ENCODE measurements at regions not wholly inside any gene's neighbourhood (a gene's known extent, or its start where the extent isn't known, plus 50 kb on each side); places are given as distances from the start of the nearest gene placed in this dataset.

- WGBS (ENCODE audit: low lambda C conversion rate, missing lambda C conversion rate) = 66% methylated on average over 12 of the region's 13 CpGs
- Histone ChIP-seq H3K4me2 (peak overlapping the region; percentile 58), H3K9me3 (ENCODE audit: low read depth) (no peaks in the 10 kb centered on the region), H2AFZ (no peak overlapping the region), H3K36me3 (replicated peaks; ENCODE audit: insufficient read depth, low read depth) (no peaks in the 10 kb centered on the region), H3K9me2 (replicated peaks; ENCODE audit: insufficient read depth) (no peaks in the 10 kb centered on the region), H3K4me1 (ENCODE audit: insufficient read depth) (peaks cover 39% of the 10 kb centered on the region), H4K20me1 (ENCODE audit: insufficient read depth, poor library complexity, severe bottlenecking) (peaks cover 3% of the 10 kb centered on the region), H3K27ac (peak overlapping the region; percentile 84), H3K79me2 (peaks cover 3% of the 10 kb centered on the region), H3K27me3 (no peaks in the 10 kb centered on the region), H3K4me3 (no peak overlapping the region)
- TF ChIP-seq EZH2phosphoT487 (IDR thresholded peaks at IDR 0.05; ENCODE audit: low read depth, severe bottlenecking, unreplicated experiment) (no peak), EZH2 (IDR thresholded peaks at IDR 0.05; ENCODE audit: borderline replicate concordance) (no peak), CTCF (IDR thresholded peaks at IDR 0.05; ENCODE audit: poor library complexity) (no peak)
- no peak for DNase-seq (ENCODE audit: low spot score)
Measured at GRCh38 chr16:85313526-85314301, 201.4 kb upstream of the CIBAR2 start.

GRCh38 chr16:85314512-85314971 is 202.3 kb upstream of the CIBAR2 start:
- H4K20me1 ChIP-seq (ENCODE audit: insufficient read depth, poor library complexity, severe bottlenecking) = peaks cover 3% of the 10 kb centered on the region
- TF ChIP-seq EZH2 (IDR thresholded peaks at IDR 0.05; ENCODE audit: borderline replicate concordance) (no peak), CTCF (IDR thresholded peaks at IDR 0.05; ENCODE audit: poor library complexity) (no peak), EZH2phosphoT487 (IDR thresholded peaks at IDR 0.05; ENCODE audit: low read depth, severe bottlenecking, unreplicated experiment) (no peak)
- H3K9me3 ChIP-seq (ENCODE audit: low read depth) = no peaks in the 10 kb centered on the region
- no peak for DNase-seq (ENCODE audit: low spot score)
- no peaks in the 10 kb centered on the region for H3K9me2 ChIP-seq (replicated peaks; ENCODE audit: insufficient read depth)
- H3K4me3 ChIP-seq = no peak overlapping the region
- H3K79me2 ChIP-seq = peaks cover 3% of the 10 kb centered on the region
- H3K36me3 ChIP-seq (replicated peaks; ENCODE audit: insufficient read depth, low read depth) = no peaks in the 10 kb centered on the region
- H2AFZ ChIP-seq = no peak overlapping the region
- 87% methylated on average over 11 of the region's 11 CpGs for WGBS (ENCODE audit: low lambda C conversion rate, missing lambda C conversion rate)
- H3K27ac ChIP-seq = no peak overlapping the region
- H3K27me3 ChIP-seq = no peaks in the 10 kb centered on the region
- H3K4me1 ChIP-seq (ENCODE audit: insufficient read depth) = peaks cover 39% of the 10 kb centered on the region
- no peak overlapping the region for H3K4me2 ChIP-seq

- Histone ChIP-seq H3K4me2 (no peak overlapping the region), H4K20me1 (ENCODE audit: insufficient read depth, poor library complexity, severe bottlenecking) (peaks cover 3% of the 10 kb centered on the region), H3K4me1 (ENCODE audit: insufficient read depth) (peaks cover 45% of the 10 kb centered on the region), H3K4me3 (no peak overlapping the region), H2AFZ (no peak overlapping the region), H3K79me2 (peaks cover 6% of the 10 kb centered on the region), H3K9me2 (replicated peaks; ENCODE audit: insufficient read depth) (no peaks in the 10 kb centered on the region), H3K36me3 (replicated peaks; ENCODE audit: insufficient read depth, low read depth) (no peaks in the 10 kb centered on the region), H3K27ac (no peak overlapping the region), H3K27me3 (no peaks in the 10 kb centered on the region), H3K9me3 (ENCODE audit: low read depth) (no peaks in the 10 kb centered on the region)
- DNase-seq (ENCODE audit: low spot score) = no peak
- WGBS (ENCODE audit: low lambda C conversion rate, missing lambda C conversion rate) = 91% methylated on average over 14 of the region's 14 CpGs
- no peak for TF ChIP-seq EZH2 (IDR thresholded peaks at IDR 0.05; ENCODE audit: borderline replicate concordance)
Measured at GRCh38 chr16:85315866-85316265, 203.6 kb upstream of the CIBAR2 start.

GRCh38 chr16:85316321-85316919 is 204.1 kb upstream of the CIBAR2 start:
- H3K4me2 ChIP-seq = no peak overlapping the region
- H2AFZ ChIP-seq = no peak overlapping the region
- no peak overlapping the region for H3K27ac ChIP-seq
- no peak overlapping the region for H3K4me3 ChIP-seq
- peaks cover 44% of the 10 kb centered on the region for H3K4me1 ChIP-seq (ENCODE audit: insufficient read depth)
- H4K20me1 ChIP-seq (ENCODE audit: insufficient read depth, poor library complexity, severe bottlenecking) = peaks cover 3% of the 10 kb centered on the region
- peak; percentile 89 for DNase-seq (ENCODE audit: low spot score)
- TF ChIP-seq EZH2 (IDR thresholded peaks at IDR 0.05; ENCODE audit: borderline replicate concordance) (no peak), CTCF (IDR thresholded peaks at IDR 0.05; ENCODE audit: poor library complexity) (peak; percentile 85), EZH2phosphoT487 (IDR thresholded peaks at IDR 0.05; ENCODE audit: low read depth, severe bottlenecking, unreplicated experiment) (no peak)
- H3K79me2 ChIP-seq = peaks cover 9% of the 10 kb centered on the region
- H3K27me3 ChIP-seq = no peaks in the 10 kb centered on the region
- WGBS (ENCODE audit: low lambda C conversion rate, missing lambda C conversion rate) = 58% methylated on average over 19 of the region's 19 CpGs
- H3K36me3 ChIP-seq (replicated peaks; ENCODE audit: insufficient read depth, low read depth) = no peaks in the 10 kb centered on the region
- H3K9me3 ChIP-seq (ENCODE audit: low read depth) = no peaks in the 10 kb centered on the region
- H3K9me2 ChIP-seq (replicated peaks; ENCODE audit: insufficient read depth) = no peaks in the 10 kb centered on the region

Data from hepatocyte (in vitro differentiated cells).